ENCODE measurements at regions not wholly inside any gene's neighbourhood (a gene's known extent, or its start where the extent isn't known, plus 50 kb on each side); places are given as distances from the start of the nearest gene placed in this dataset.

- Mint-ChIP-seq H3K9me3 (peaks cover 22% of the 10 kb centered on the region), H3K27ac (no peak overlapping the region), H3K4me1 (peaks cover 6% of the 10 kb centered on the region; the same call in 1 of the 3 replicates), H3K36me3 (ENCODE audit: low read depth) (peaks cover 24% of the 10 kb centered on the region), H3K27me3 (ENCODE audit: insufficient read depth, low read depth, poor library complexity) (no peaks in the 10 kb centered on the region), H3K4me3 (no peak overlapping the region)
- no peaks in the 10 kb centered on the region; the same call in 1 of the 2 replicates for H3K36me3 ChIP-seq (ENCODE audit: insufficient read depth)
- peak; percentile 50 for DNase-seq (ENCODE audit: low spot score)
- TF ChIP-seq ZNF462 (CRISPR knock-in tag; IDR thresholded peaks at IDR 0.05): no peak
- no peak for TF ChIP-seq EZH2phosphoT487 (IDR thresholded peaks at IDR 0.05; ENCODE audit: unreplicated experiment)
- no peak for TF ChIP-seq REST (IDR thresholded peaks at IDR 0.05; ENCODE audit: unreplicated experiment)
- TF ChIP-seq POLR2AphosphoS5 (IDR thresholded peaks at IDR 0.05; ENCODE audit: low read depth): no peak
- no peak for TF ChIP-seq JUNB (IDR thresholded peaks at IDR 0.05; ENCODE audit: unreplicated experiment)
- TF ChIP-seq ZNF331 (CRISPR knock-in tag; IDR thresholded peaks at IDR 0.05; ENCODE audit: low read depth): no peak
- no peak for TF ChIP-seq STAT1 (IDR thresholded peaks at IDR 0.05; ENCODE audit: unreplicated experiment)
- no peak overlapping the region; the same call in 1 of the 2 replicates for H2AFZ ChIP-seq
- peak; percentile 93 for ATAC-seq
- H3K4me3 ChIP-seq: no peak overlapping the region
- no peak overlapping the region for H3K4me2 ChIP-seq
- H3K4me1 ChIP-seq (ENCODE audit: insufficient read depth): no peaks in the 10 kb centered on the region
- H4K20me1 ChIP-seq (replicated peaks; ENCODE audit: insufficient read depth): no peaks in the 10 kb centered on the region
- H3K79me2 ChIP-seq (replicated peaks; ENCODE audit: insufficient read depth): no peaks in the 10 kb centered on the region
- H3K27ac ChIP-seq (ENCODE audit: low read depth): peak overlapping the region; percentile 76; the same call in 1 of the 2 replicates
- H3K27me3 ChIP-seq (ENCODE audit: insufficient read depth): no peaks in the 10 kb centered on the region
- peaks cover 9% of the 10 kb centered on the region; the same call in 1 of the 2 replicates for H3K9me2 ChIP-seq (ENCODE audit: insufficient read depth)
- no peaks in the 10 kb centered on the region for H3F3A ChIP-seq (replicated peaks; ENCODE audit: low read depth)
Observed at GRCh38 chr7:125847692-125848091, 918.1 kb upstream of the POT1 start.

Measured in GM23338 (cell line).